ENCODE measurements at regions not wholly inside any gene's neighbourhood (a gene's known extent, or its start where the extent isn't known, plus 50 kb on each side); places are given as distances from the start of the nearest gene placed in this dataset.

DNA sequence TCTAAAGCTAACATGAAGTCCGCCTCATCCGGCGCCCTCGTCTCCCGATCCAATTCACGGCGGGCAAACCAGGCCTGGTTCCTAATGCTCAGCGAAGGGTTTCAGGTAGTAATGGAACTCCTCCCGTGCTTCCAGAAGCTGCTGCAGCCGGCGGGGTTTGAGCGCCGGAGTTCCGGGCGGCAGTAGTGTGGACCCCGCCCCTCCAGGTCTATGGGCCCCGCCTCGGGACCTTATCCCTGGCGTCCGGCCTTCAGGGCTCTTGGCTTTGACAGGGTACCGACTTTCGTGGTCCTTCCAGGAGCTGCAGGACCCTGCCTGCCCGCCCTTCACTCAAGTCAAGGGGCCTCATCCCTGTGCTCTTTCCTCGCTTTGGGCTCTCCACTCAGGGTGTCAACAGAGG, 304.1 kb downstream of the FAM72C start:
- no peak for TF ChIP-seq TARDBP (IDR thresholded peaks at IDR 0.05)
- TF ChIP-seq ZNF384 (IDR thresholded peaks at IDR 0.05), result no peak
